K562 (cell line): ENCODE measurements at regions not wholly inside any gene's neighbourhood (a gene's known extent, or its start where the extent isn't known, plus 50 kb on each side); places are given as distances from the start of the nearest gene placed in this dataset.

ENCODE experiments used
- ATAC-seq: fragments of 200-7000 bp; cut with Tn5 transposase; 3 replicates; pipeline ENCODE4 v1.9.1; 2020; ENCODE audit warnings: moderate library complexity
- BruUV-seq: library from RNA; stranded (reverse); fragments of 400-500 nt; replicated peaks from 2 replicates; lab custom pipeline; 2021; lab: Mats Ljungman, UMichigan
- CTCF ChIA-PET: fragments of 300-600 bp; formaldehyde crosslinking; extraction: SDS; loops from one replicate; lab custom pipeline; 2021; ENCODE audit warnings: low intra/inter-chr PET ratio; lab: Yijun Ruan, JAX
- POLR2A ChIA-PET: fragments of 300-600, 350-650 bp; sonication (Branson Sonifier 250); formaldehyde crosslinking; extraction: SDS; loops from one replicate; lab custom pipeline; 2021; ENCODE audit warnings: antibody characterized with exemption, inconsistent platforms; lab: Yijun Ruan, JAX
- DNase-seq, 4 experiments: peaks; one replicate each; pipeline versions ENCODE4 v3.0.0 to v3.0.0-alpha.2; 2011 to 2018; ENCODE audit warnings: low spot score in 3 of 4, mixed read lengths in 3 of 4; ENCODE audit errors: extremely low read depth in 1 of 4
- FAIRE-seq: peaks from 2 replicates; lab custom pipeline; 2011; peaks lifted over from hg19 to GRCh38; lab: Jason Lieb, UNC
- H2AFZ ChIP-seq: 2 replicates; pipeline ENCODE4 v1.6.0; 2011; ENCODE audit warnings: low read depth, low read length, control low read depth, inconsistent platforms
- H3K27ac ChIP-seq: fragments of 200-600 bp; 3 replicates; pipeline ENCODE4 v1.8.0; 2011; ENCODE audit warnings: low read depth, mild to moderate bottlenecking, control low read depth, inconsistent platforms, low read length, moderate library complexity, mixed read lengths; ENCODE audit errors: extremely low read depth
- H3K27me3 ChIP-seq, 2 experiments: fragments of 300-600 bp in 1 of 2; 2 replicates in 1 of 2; 3 replicates in 1 of 2; pipeline versions ENCODE4 v1.6.0 to v1.8.0; 2011; ENCODE audit warnings: inconsistent platforms in 2 of 2, low read length in 2 of 2, mild to moderate bottlenecking in 1 of 2, mixed read lengths in 1 of 2, moderate library complexity in 1 of 2; ENCODE audit not compliant: control insufficient read depth in 2 of 2, insufficient read depth in 2 of 2
- H3K36me3 ChIP-seq: fragments of 300-600 bp; 3 replicates; pipeline ENCODE4 v1.8.0; 2011; ENCODE audit warnings: mild to moderate bottlenecking, low read length, inconsistent platforms; ENCODE audit not compliant: control insufficient read depth, insufficient read depth
- H3K4me1 ChIP-seq, 2 experiments: fragments of 200-600 bp in 1 of 2; replicated peaks in 1 of 2; 2 replicates in 1 of 2; 3 replicates in 1 of 2; pipeline versions ENCODE4 v1.5.1 to v1.8.0; 2011; ENCODE audit warnings: inconsistent platforms in 2 of 2, low read length in 2 of 2, mild to moderate bottlenecking in 1 of 2, mixed read lengths in 1 of 2, moderate library complexity in 1 of 2; ENCODE audit not compliant: control insufficient read depth in 2 of 2, insufficient read depth in 2 of 2
- H3K4me2 ChIP-seq: 2 replicates; pipeline ENCODE4 v1.6.1; 2011; ENCODE audit warnings: low read length, control low read depth, inconsistent platforms, mixed read lengths; ENCODE audit not compliant: insufficient read depth
- H3K4me3 ChIP-seq: fragments of 200-600 bp; sonication (generic), shearing (Covaris generic); 2 replicates; pipeline ENCODE4 v1.5.1; 2016; ENCODE audit warnings: control low read depth, inconsistent platforms
- H3K79me2 ChIP-seq: fragments of 200-600 bp; 3 replicates; pipeline ENCODE4 v1.8.0; 2011; ENCODE audit warnings: low read length, inconsistent platforms; ENCODE audit not compliant: control insufficient read depth, insufficient read depth
- H3K9ac ChIP-seq, 2 experiments: 2 replicates each; pipeline versions ENCODE4 v1.6.0 to v1.6.1; 2011; ENCODE audit warnings: low read depth in 2 of 2, low read length in 2 of 2, control low read depth in 1 of 2, inconsistent platforms in 1 of 2, mild to moderate bottlenecking in 1 of 2, mixed read lengths in 1 of 2; ENCODE audit not compliant: insufficient read depth in 1 of 2
- H3K9me1 ChIP-seq: one replicate; pipeline ENCODE4 v1.6.0; 2011; ENCODE audit warnings: inconsistent platforms, mild to moderate bottlenecking, low read length, moderate library complexity; ENCODE audit not compliant: control insufficient read depth, insufficient read depth
- H3K9me3 ChIP-seq: replicated peaks from 2 replicates; pipeline ENCODE4 v1.5.1; 2011; ENCODE audit warnings: low read depth, low read length, inconsistent platforms; ENCODE audit not compliant: control insufficient read depth, insufficient read depth
- H4K20me1 ChIP-seq: replicated peaks from 2 replicates; pipeline ENCODE4 v1.6.1; 2011; ENCODE audit warnings: low read length, inconsistent platforms, mixed read lengths; ENCODE audit not compliant: control insufficient read depth, insufficient read depth
- HDAC8 ChIP-seq: fragments of 450-650 bp; IDR thresholded peaks from 2 replicates; pipeline ENCODE4 v1.6.1; 2016; ENCODE audit warnings: mild to moderate bottlenecking, missing genetic modification characterization, moderate library complexity, missing compliant biosample characterization
- KDM1A ChIP-seq, 2 experiments: fragments of 450-650 bp; IDR thresholded peaks; 2 replicates each; pipeline ENCODE4 v1.6.1; 2016; ENCODE audit warnings: mild to moderate bottlenecking in 2 of 2
- MYC ChIP-seq, 2 experiments: fragments of 250-450 bp in 1 of 2; sonication (Bioruptor Pico) in 1 of 2; IDR thresholded peaks; 2 replicates each; pipeline versions ENCODE4 v1.5.1 to v1.6.1; 2012 to 2021; ENCODE audit warnings: low read depth in 2 of 2, borderline replicate concordance in 1 of 2, improper control_type of control experiment in 1 of 2, low read length in 1 of 2, mild to moderate bottlenecking in 1 of 2, moderate library complexity in 1 of 2
- NR3C1 ChIP-seq: sonication (generic); formaldehyde crosslinking; IDR thresholded peaks from 2 replicates; pipeline ENCODE4 v1.8.1; 2022; ENCODE audit warnings: missing genetic modification reagents
- ZBTB17 ChIP-seq: fragments of 450-650 bp; formaldehyde crosslinking; IDR thresholded peaks from 2 replicates; pipeline ENCODE4 v1.4.0; 2020; ENCODE audit warnings: mild to moderate bottlenecking
- ZNF212 ChIP-seq: fragments of 450-650 bp; formaldehyde crosslinking; IDR thresholded peaks from 2 replicates; pipeline ENCODE4 v1.4.0; 2020; ENCODE audit warnings: mild to moderate bottlenecking
- ZNF316 ChIP-seq: fragments of 450-650 bp; IDR thresholded peaks from 2 replicates; pipeline ENCODE4 v1.6.1; 2016
- ZNF707 ChIP-seq: fragments of 250-450 bp; sonication (Bioruptor Pico); conservative IDR thresholded peaks from 2 replicates; pipeline ENCODE4 v1.8.0; 2022; ENCODE audit warnings: inconsistent platforms, mild to moderate bottlenecking, moderate library complexity
- ZNF785 ChIP-seq: fragments of 250-450 bp; sonication (Bioruptor Pico); IDR thresholded peaks from 2 replicates; pipeline ENCODE4 v1.4.0; 2020; ENCODE audit warnings: mild to moderate bottlenecking
- WGBS: fragments of 100-300 bp; shearing (Covaris generic); methylation state at CpG from one replicate; pipeline ENCODE4 v1.1.6; 2016; ENCODE audit warnings: low coverage, mixed read lengths; ENCODE audit not compliant: insufficient coverage; ENCODE audit errors: missing lambda C conversion rate; 5-methylcytosine and 5-hydroxymethylcytosine counted together
- in situ Hi-C: fragments of 300-500 bp; cut with MboI; formaldehyde crosslinking; loops from 4 replicates; pipeline ENCODE4 v1.15.0; 2018; ENCODE audit warnings: inconsistent platforms, mixed read lengths
- intact Hi-C: fragments of 100-400 bp; cut with micrococcal nuclease; formaldehyde crosslinking; loops from 2 replicates; pipeline ENCODE4 v1.14.2; 2022

DNA sequence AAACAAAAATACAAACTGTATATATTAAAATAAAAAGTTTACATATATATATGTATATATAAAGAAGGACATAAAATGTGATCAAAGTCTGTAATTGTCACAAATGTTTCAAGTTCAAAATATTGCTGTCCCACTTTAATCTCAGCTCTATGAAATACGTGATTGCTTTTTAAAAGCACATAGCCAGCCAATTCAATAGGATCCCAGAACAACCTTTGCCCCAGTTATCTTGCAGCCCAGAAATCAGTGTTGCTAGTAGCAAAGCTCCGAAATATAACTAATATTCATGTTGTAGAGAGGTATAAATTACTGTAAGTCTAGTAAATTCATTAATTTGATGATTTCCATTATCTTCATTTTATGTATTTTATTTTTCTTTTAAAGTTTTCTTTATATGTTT is 114.6 kb downstream of the ELOVL4 start:
- H3K9ac ChIP-seq, result no peak overlapping the region
- no peak for FAIRE-seq
- DNase-seq, result no peak
- POLR2A ChIA-PET, result no interaction called here
- H3K36me3 ChIP-seq, result no peaks in the 10 kb centered on the region
- no peak for ATAC-seq
- no peak overlapping the region for H2AFZ ChIP-seq
- H3K4me1 ChIP-seq, result no peaks in the 10 kb centered on the region
- TF ChIP-seq ZNF212 (CRISPR knock-in tag) (no peak), HDAC8 (tag) (no peak), MYC (IDR thresholded peaks at IDR 0.05; ENCODE audit: low read depth, low read length) (no peak), MYC (CRISPR knock-in tag; IDR thresholded peaks at IDR 0.05; ENCODE audit: borderline replicate concordance, low read depth) (no peak), NR3C1 (CRISPR knock-in tag) (no peak), ZNF785 (CRISPR knock-in tag) (no peak), KDM1A (IDR thresholded peaks at IDR 0.05) (no peak), ZNF707 (CRISPR knock-in tag) (no peak)
- H3K27me3 ChIP-seq, result no peaks in the 10 kb centered on the region
- in situ Hi-C loops (no loop called here), intact Hi-C loops (no loop called here)
- no peaks in the 10 kb centered on the region for H3K9me3 ChIP-seq
- CTCF ChIA-PET, result no interaction called here
- WGBS, result 0% methylated on average over 2 of the region's 2 CpGs
- no TSS peak for BruUV-seq
- no peaks in the 10 kb centered on the region for H3K79me2 ChIP-seq
- H4K20me1 ChIP-seq, result no peaks in the 10 kb centered on the region
- no peak overlapping the region for H3K4me2 ChIP-seq
- H3K9me1 ChIP-seq, result no peaks in the 10 kb centered on the region
- H3K27ac ChIP-seq, result no peak overlapping the region
- no peak overlapping the region for H3K4me3 ChIP-seq

DNA sequence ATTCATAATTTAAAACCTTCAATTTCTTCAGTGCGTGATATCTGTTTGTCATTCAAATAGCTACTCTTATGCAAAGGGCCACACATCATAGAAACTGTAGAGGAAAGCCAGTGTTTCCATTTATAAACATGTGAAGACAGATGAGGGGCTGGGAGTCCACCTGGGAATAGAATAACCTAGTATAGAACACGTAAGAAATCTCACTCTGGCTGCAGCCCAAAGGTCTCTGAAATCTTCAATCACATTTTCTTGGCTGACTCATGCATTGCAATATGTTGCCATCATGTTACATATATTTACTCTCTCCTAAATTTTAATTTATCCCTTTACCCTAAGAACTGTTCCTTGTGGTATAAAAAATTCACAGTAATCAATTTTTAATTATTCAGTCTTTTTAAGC is 123.2 kb downstream of the ELOVL4 start:
- no peak overlapping the region for H2AFZ ChIP-seq
- BruUV-seq, result no TSS peak
- DNase-seq (no peak), FAIRE-seq (no peak), ATAC-seq (no peak)
- no peak overlapping the region for H3K4me3 ChIP-seq
- intact Hi-C loops, result no loop called here
- no peaks in the 10 kb centered on the region for H3K9me1 ChIP-seq
- no peak overlapping the region for H3K27ac ChIP-seq
- H3K4me1 ChIP-seq, result no peaks in the 10 kb centered on the region
- H3K9ac ChIP-seq, result no peak overlapping the region
- H4K20me1 ChIP-seq, result no peaks in the 10 kb centered on the region
- ChIA-PET CTCF (no interaction called here), POLR2A (no interaction called here)
- H3K79me2 ChIP-seq, result no peaks in the 10 kb centered on the region
- no peak overlapping the region for H3K4me2 ChIP-seq
- no peaks in the 10 kb centered on the region for H3K9me3 ChIP-seq
- WGBS, result 0% methylated on average over 2 of the region's 2 CpGs
- in situ Hi-C loops, result no loop called here
- 0 out of 5 replicates have a peak, but pooled peaks cover 0 to 3% of the 10 kb centered on the region in 2 experiments for H3K27me3 ChIP-seq
- peak; percentile 17; the same call in 1 of the 2 replicates for TF ChIP-seq ZNF316
- no peak for TF ChIP-seq ZBTB17 (CRISPR knock-in tag)
- H3K36me3 ChIP-seq, result no peaks in the 10 kb centered on the region
